ENCODE measurements at regions not wholly inside any gene's neighbourhood (a gene's known extent, or its start where the extent isn't known, plus 50 kb on each side); places are given as distances from the start of the nearest gene placed in this dataset.

- Histone ChIP-seq H3K9ac (ENCODE audit: low read depth, low read length) (no peak overlapping the region), H3K4me1 (ENCODE audit: control insufficient read depth, insufficient read depth, low read length) (peaks cover 12% of the 10 kb centered on the region), H3K4me3 (ENCODE audit: low read depth, low read length) (no peak overlapping the region), H3K9me3 (ENCODE audit: control insufficient read depth, insufficient read depth, low read length) (no peaks in the 10 kb centered on the region), H3K27me3 (ENCODE audit: control insufficient read depth, insufficient read depth, low read length) (no peaks in the 10 kb centered on the region), H3K36me3 (ENCODE audit: control insufficient read depth, insufficient read depth, low read length) (no peaks in the 10 kb centered on the region)
These were observed 204.7 kb upstream of the BLID start for GRCh38 chr11:122320671-122321070.

GRCh38 chr11:122319691-122320620 lies 203.9 kb upstream of the BLID start:
- H3K9ac ChIP-seq (ENCODE audit: low read depth, low read length) = no peak overlapping the region
- no peak overlapping the region for H3K4me3 ChIP-seq (ENCODE audit: low read depth, low read length)
- no peaks in the 10 kb centered on the region for H3K36me3 ChIP-seq (ENCODE audit: control insufficient read depth, insufficient read depth, low read length)
- no peaks in the 10 kb centered on the region for H3K27me3 ChIP-seq (ENCODE audit: control insufficient read depth, insufficient read depth, low read length)
- no peaks in the 10 kb centered on the region for H3K9me3 ChIP-seq (ENCODE audit: control insufficient read depth, insufficient read depth, low read length)
- peaks cover 12% of the 10 kb centered on the region for H3K4me1 ChIP-seq (ENCODE audit: control insufficient read depth, insufficient read depth, low read length)

GRCh38 chr11:122319085-122319484 lies 203.1 kb upstream of the BLID start:
- no peaks in the 10 kb centered on the region for H3K36me3 ChIP-seq (ENCODE audit: control insufficient read depth, insufficient read depth, low read length)
- H3K4me1 ChIP-seq (ENCODE audit: control insufficient read depth, insufficient read depth, low read length) = peaks cover 12% of the 10 kb centered on the region
- H3K27me3 ChIP-seq (ENCODE audit: control insufficient read depth, insufficient read depth, low read length) = no peaks in the 10 kb centered on the region
- H3K9ac ChIP-seq (ENCODE audit: low read depth, low read length) = no peak overlapping the region
- H3K9me3 ChIP-seq (ENCODE audit: control insufficient read depth, insufficient read depth, low read length) = no peaks in the 10 kb centered on the region
- H3K4me3 ChIP-seq (ENCODE audit: low read depth, low read length) = no peak overlapping the region

GRCh38 chr11:122317305-122317704 lies 201.3 kb upstream of the BLID start:
- Histone ChIP-seq H3K27me3 (ENCODE audit: control insufficient read depth, insufficient read depth, low read length) (no peaks in the 10 kb centered on the region), H3K9ac (ENCODE audit: low read depth, low read length) (no peak overlapping the region), H3K9me3 (ENCODE audit: control insufficient read depth, insufficient read depth, low read length) (no peaks in the 10 kb centered on the region), H3K4me3 (ENCODE audit: low read depth, low read length) (no peak overlapping the region), H3K36me3 (ENCODE audit: control insufficient read depth, insufficient read depth, low read length) (no peaks in the 10 kb centered on the region), H3K4me1 (ENCODE audit: control insufficient read depth, insufficient read depth, low read length) (peaks cover 12% of the 10 kb centered on the region)

- Histone ChIP-seq H3K9me3 (ENCODE audit: control insufficient read depth, insufficient read depth, low read length) (no peaks in the 10 kb centered on the region), H3K4me1 (ENCODE audit: control insufficient read depth, insufficient read depth, low read length) (no peaks in the 10 kb centered on the region), H3K36me3 (ENCODE audit: control insufficient read depth, insufficient read depth, low read length) (no peaks in the 10 kb centered on the region), H3K9ac (ENCODE audit: low read depth, low read length) (no peak overlapping the region), H3K4me3 (ENCODE audit: low read depth, low read length) (no peak overlapping the region), H3K27me3 (ENCODE audit: control insufficient read depth, insufficient read depth, low read length) (no peaks in the 10 kb centered on the region)
These were observed 197.6 kb upstream of the BLID start for GRCh38 chr11:122313581-122313980.

GRCh38 chr11:122311216-122311755 lies 195.3 kb upstream of the BLID start:
- Histone ChIP-seq H3K9ac (ENCODE audit: low read depth, low read length) (no peak overlapping the region), H3K4me1 (ENCODE audit: control insufficient read depth, insufficient read depth, low read length) (peaks cover 11% of the 10 kb centered on the region), H3K36me3 (ENCODE audit: control insufficient read depth, insufficient read depth, low read length) (no peaks in the 10 kb centered on the region), H3K4me3 (ENCODE audit: low read depth, low read length) (no peak overlapping the region), H3K9me3 (ENCODE audit: control insufficient read depth, insufficient read depth, low read length) (no peaks in the 10 kb centered on the region), H3K27me3 (ENCODE audit: control insufficient read depth, insufficient read depth, low read length) (no peaks in the 10 kb centered on the region)

GRCh38 chr11:122310766-122311165 lies 194.8 kb upstream of the BLID start:
- Histone ChIP-seq H3K4me3 (ENCODE audit: low read depth, low read length) (no peak overlapping the region), H3K4me1 (ENCODE audit: control insufficient read depth, insufficient read depth, low read length) (peaks cover 12% of the 10 kb centered on the region), H3K27me3 (ENCODE audit: control insufficient read depth, insufficient read depth, low read length) (no peaks in the 10 kb centered on the region), H3K36me3 (ENCODE audit: control insufficient read depth, insufficient read depth, low read length) (no peaks in the 10 kb centered on the region), H3K9me3 (ENCODE audit: control insufficient read depth, insufficient read depth, low read length) (no peaks in the 10 kb centered on the region), H3K9ac (ENCODE audit: low read depth, low read length) (no peak overlapping the region)

GRCh38 chr11:122309262-122309925 lies 193.4 kb upstream of the BLID start:
- no peaks in the 10 kb centered on the region for H3K36me3 ChIP-seq (ENCODE audit: control insufficient read depth, insufficient read depth, low read length)
- peaks cover 15% of the 10 kb centered on the region for H3K4me1 ChIP-seq (ENCODE audit: control insufficient read depth, insufficient read depth, low read length)
- no peak overlapping the region for H3K4me3 ChIP-seq (ENCODE audit: low read depth, low read length)
- H3K27me3 ChIP-seq (ENCODE audit: control insufficient read depth, insufficient read depth, low read length) = no peaks in the 10 kb centered on the region
- H3K9me3 ChIP-seq (ENCODE audit: control insufficient read depth, insufficient read depth, low read length) = no peaks in the 10 kb centered on the region
- no peak overlapping the region for H3K9ac ChIP-seq (ENCODE audit: low read depth, low read length)

- Histone ChIP-seq H3K36me3 (ENCODE audit: control insufficient read depth, insufficient read depth, low read length) (no peaks in the 10 kb centered on the region), H3K9ac (ENCODE audit: low read depth, low read length) (no peak overlapping the region), H3K4me3 (ENCODE audit: low read depth, low read length) (no peak overlapping the region), H3K27me3 (ENCODE audit: control insufficient read depth, insufficient read depth, low read length) (no peaks in the 10 kb centered on the region), H3K4me1 (ENCODE audit: control insufficient read depth, insufficient read depth, low read length) (peaks cover 15% of the 10 kb centered on the region), H3K9me3 (ENCODE audit: control insufficient read depth, insufficient read depth, low read length) (no peaks in the 10 kb centered on the region)
These were observed 192.2 kb upstream of the BLID start for GRCh38 chr11:122308226-122308625.

GRCh38 chr11:122307476-122308035 lies 191.5 kb upstream of the BLID start:
- Histone ChIP-seq H3K9ac (ENCODE audit: low read depth, low read length) (no peak overlapping the region), H3K4me3 (ENCODE audit: low read depth, low read length) (no peak overlapping the region), H3K4me1 (ENCODE audit: control insufficient read depth, insufficient read depth, low read length) (peaks cover 15% of the 10 kb centered on the region), H3K9me3 (ENCODE audit: control insufficient read depth, insufficient read depth, low read length) (no peaks in the 10 kb centered on the region), H3K36me3 (ENCODE audit: control insufficient read depth, insufficient read depth, low read length) (no peaks in the 10 kb centered on the region), H3K27me3 (ENCODE audit: control insufficient read depth, insufficient read depth, low read length) (no peaks in the 10 kb centered on the region)

GRCh38 chr11:122306831-122307391 lies 190.9 kb upstream of the BLID start:
- Histone ChIP-seq H3K9me3 (ENCODE audit: control insufficient read depth, insufficient read depth, low read length) (no peaks in the 10 kb centered on the region), H3K4me3 (ENCODE audit: low read depth, low read length) (no peak overlapping the region), H3K4me1 (ENCODE audit: control insufficient read depth, insufficient read depth, low read length) (peaks cover 15% of the 10 kb centered on the region), H3K27me3 (ENCODE audit: control insufficient read depth, insufficient read depth, low read length) (no peaks in the 10 kb centered on the region), H3K36me3 (ENCODE audit: control insufficient read depth, insufficient read depth, low read length) (no peaks in the 10 kb centered on the region), H3K9ac (ENCODE audit: low read depth, low read length) (no peak overlapping the region)
